HEK293 (cell line): ENCODE measurements at regions not wholly inside any gene's neighbourhood (a gene's known extent, or its start where the extent isn't known, plus 50 kb on each side); places are given as distances from the start of the nearest gene placed in this dataset.

Experiments used
- CTCF ChIA-PET: fragments of 350-600 bp; formaldehyde crosslinking; extraction: SDS; loops from one replicate; lab custom pipeline; 2021; ENCODE audit warnings: antibody characterized with exemption; lab: Yijun Ruan, JAX
- POLR2A ChIA-PET: fragments of 300-600 bp; formaldehyde crosslinking; extraction: SDS; loops from one replicate; lab custom pipeline; 2020; ENCODE audit warnings: antibody characterized with exemption, inconsistent platforms; lab: Yijun Ruan, JAX
- H3K27ac ChIP-seq: fragments of 200-500 bp; sonication (Bioruptor generic); 2 replicates; pipeline ENCODE4 v1.5.1; 2014; ENCODE audit warnings: low read depth, low read length, control low read depth, inconsistent platforms; ENCODE audit errors: extremely low read depth
- H3K36me3 ChIP-seq, 2 experiments: fragments of 200-500 bp in 1 of 2; sonication (Bioruptor generic) in 1 of 2; 1 replicate in 1 of 2; 2 replicates in 1 of 2; pipeline ENCODE4 v1.5.1; 2014 to 2017; ENCODE audit warnings: inconsistent platforms in 2 of 2, low read length in 2 of 2; ENCODE audit not compliant: control insufficient read depth in 2 of 2, insufficient read depth in 1 of 2
- H3K4me1 ChIP-seq: fragments of 200-500 bp; sonication (Bioruptor generic); 2 replicates; pipeline ENCODE4 v1.5.1; 2014; ENCODE audit warnings: mild to moderate bottlenecking, low read length, inconsistent platforms; ENCODE audit not compliant: control insufficient read depth, insufficient read depth
- H3K4me3 ChIP-seq: 2 replicates; pipeline ENCODE4 v1.5.1; 2011; ENCODE audit warnings: low read depth, mild to moderate bottlenecking, control low read depth, low read length, moderate library complexity
- H3K9me3 ChIP-seq: fragments of 200-500 bp; sonication (Bioruptor generic); 2 replicates; pipeline ENCODE4 v1.5.1; 2014; ENCODE audit warnings: low read depth, low read length, inconsistent platforms; ENCODE audit not compliant: control insufficient read depth, insufficient read depth
- OSR2 ChIP-seq: fragments of 450-650 bp; formaldehyde crosslinking; IDR thresholded peaks from 2 replicates; pipeline ENCODE4 v1.5.1; 2016; ENCODE audit warnings: missing biosample characterization, missing genetic modification characterization
- PRDM1 ChIP-seq: fragments of 450-650 bp; formaldehyde crosslinking; IDR thresholded peaks from 2 replicates; pipeline ENCODE4; 2016; ENCODE audit warnings: missing biosample characterization, missing genetic modification characterization
- TCF7L2 ChIP-seq: IDR thresholded peaks from 2 replicates; pipeline ENCODE4 v1.6.1; 2011; ENCODE audit warnings: low read depth, mild to moderate bottlenecking, inconsistent platforms, low read length, moderate library complexity, borderline replicate concordance
- ZBTB17 ChIP-seq: fragments of 450-650 bp; formaldehyde crosslinking; IDR thresholded peaks from 2 replicates; pipeline ENCODE4 v1.5.1; 2016; ENCODE audit warnings: missing biosample characterization, missing genetic modification characterization
- ZFP41 ChIP-seq: fragments of 450-650 bp; formaldehyde crosslinking; IDR thresholded peaks from 2 replicates; pipeline ENCODE4 v1.5.1; 2016; ENCODE audit warnings: missing biosample characterization, missing genetic modification characterization, borderline replicate concordance
- ZFP69B ChIP-seq: fragments of 450-650 bp; formaldehyde crosslinking; IDR thresholded peaks from 2 replicates; pipeline ENCODE4 v1.5.1; 2016; ENCODE audit warnings: missing biosample characterization, missing genetic modification characterization
- ZNF416 ChIP-seq: fragments of 450-650 bp; formaldehyde crosslinking; IDR thresholded peaks from 2 replicates; pipeline ENCODE4 v1.5.1; 2016; ENCODE audit warnings: missing biosample characterization, missing genetic modification characterization
- ZNF549 ChIP-seq: fragments of 450-650 bp; IDR thresholded peaks from 2 replicates; pipeline ENCODE4 v1.5.1; 2018; ENCODE audit warnings: missing biosample characterization, missing genetic modification characterization, mild to moderate bottlenecking, inconsistent platforms, moderate library complexity
- ZNF555 ChIP-seq: fragments of 450-650 bp; formaldehyde crosslinking; conservative IDR thresholded peaks from 2 replicates; pipeline ENCODE4 v1.5.1; 2017; ENCODE audit warnings: missing biosample characterization, mild to moderate bottlenecking, missing genetic modification characterization, inconsistent platforms
- ZNF558 ChIP-seq: fragments of 450-650 bp; formaldehyde crosslinking; IDR thresholded peaks from 2 replicates; pipeline ENCODE4 v1.5.1; 2016; ENCODE audit warnings: missing biosample characterization, missing genetic modification characterization
- TF ChIP-seq, protein P1 (sequence below): fragments of 450-650 bp; formaldehyde crosslinking; IDR thresholded peaks from 2 replicates; pipeline ENCODE4 v1.5.0; 2017; ENCODE audit warnings: missing biosample characterization, missing genetic modification characterization, borderline replicate concordance
- TF ChIP-seq, protein P2 (sequence below): fragments of 450-650 bp; formaldehyde crosslinking; IDR thresholded peaks from 2 replicates; pipeline ENCODE4 v1.5.1; 2016; ENCODE audit warnings: missing biosample characterization, missing genetic modification characterization
- TF ChIP-seq, protein P3 (sequence below): fragments of 450-650 bp; IDR thresholded peaks from 2 replicates; pipeline ENCODE4 v1.5.1; 2018; ENCODE audit warnings: missing biosample characterization, mild to moderate bottlenecking, missing genetic modification characterization
- TF ChIP-seq, protein P4 (sequence below): fragments of 450-650 bp; formaldehyde crosslinking; IDR thresholded peaks from 2 replicates; pipeline ENCODE4 v1.5.1; 2016; ENCODE audit warnings: missing biosample characterization, missing genetic modification characterization
- TF ChIP-seq, protein P5 (sequence below): fragments of 450-650 bp; formaldehyde crosslinking; IDR thresholded peaks from 2 replicates; pipeline ENCODE4 v1.5.1; 2016; ENCODE audit warnings: missing biosample characterization, missing genetic modification characterization

DNA sequence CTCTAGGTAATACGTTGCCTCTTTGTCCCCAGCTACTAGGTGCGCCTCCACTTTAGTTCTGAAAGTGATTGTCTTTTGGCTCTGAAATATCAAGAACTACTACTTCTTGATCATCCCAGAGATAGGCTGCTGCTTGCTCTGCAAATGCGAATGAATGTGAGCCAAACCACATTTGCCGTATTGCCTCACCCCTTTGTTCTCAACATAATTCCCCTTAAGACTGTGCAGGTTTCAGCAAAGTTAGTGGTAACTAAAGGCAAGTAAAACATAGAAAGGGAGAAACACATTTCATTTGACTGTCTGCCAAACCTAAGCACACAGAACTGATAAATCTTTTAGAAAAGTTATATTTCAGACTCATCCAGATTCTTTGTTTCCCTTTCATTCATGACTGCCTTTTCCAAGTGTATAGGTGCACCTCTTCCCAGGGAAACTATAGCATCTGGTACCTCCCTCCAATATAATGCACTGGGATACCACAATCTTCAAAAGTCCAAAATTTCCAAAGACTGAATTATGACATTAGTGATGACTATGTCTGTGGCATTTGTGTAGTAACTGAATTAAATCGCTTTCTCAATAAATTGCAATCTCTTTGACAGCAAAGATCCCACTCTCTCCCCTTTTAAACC is 720.6 kb upstream of the CBLB start (continued):
- TF ChIP-seq, protein P1, sequence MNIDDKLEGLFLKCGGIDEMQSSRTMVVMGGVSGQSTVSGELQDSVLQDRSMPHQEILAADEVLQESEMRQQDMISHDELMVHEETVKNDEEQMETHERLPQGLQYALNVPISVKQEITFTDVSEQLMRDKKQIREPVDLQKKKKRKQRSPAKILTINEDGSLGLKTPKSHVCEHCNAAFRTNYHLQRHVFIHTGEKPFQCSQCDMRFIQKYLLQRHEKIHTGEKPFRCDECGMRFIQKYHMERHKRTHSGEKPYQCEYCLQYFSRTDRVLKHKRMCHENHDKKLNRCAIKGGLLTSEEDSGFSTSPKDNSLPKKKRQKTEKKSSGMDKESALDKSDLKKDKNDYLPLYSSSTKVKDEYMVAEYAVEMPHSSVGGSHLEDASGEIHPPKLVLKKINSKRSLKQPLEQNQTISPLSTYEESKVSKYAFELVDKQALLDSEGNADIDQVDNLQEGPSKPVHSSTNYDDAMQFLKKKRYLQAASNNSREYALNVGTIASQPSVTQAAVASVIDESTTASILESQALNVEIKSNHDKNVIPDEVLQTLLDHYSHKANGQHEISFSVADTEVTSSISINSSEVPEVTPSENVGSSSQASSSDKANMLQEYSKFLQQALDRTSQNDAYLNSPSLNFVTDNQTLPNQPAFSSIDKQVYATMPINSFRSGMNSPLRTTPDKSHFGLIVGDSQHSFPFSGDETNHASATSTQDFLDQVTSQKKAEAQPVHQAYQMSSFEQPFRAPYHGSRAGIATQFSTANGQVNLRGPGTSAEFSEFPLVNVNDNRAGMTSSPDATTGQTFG (tag by site-specific recombination), result no peak

DNA sequence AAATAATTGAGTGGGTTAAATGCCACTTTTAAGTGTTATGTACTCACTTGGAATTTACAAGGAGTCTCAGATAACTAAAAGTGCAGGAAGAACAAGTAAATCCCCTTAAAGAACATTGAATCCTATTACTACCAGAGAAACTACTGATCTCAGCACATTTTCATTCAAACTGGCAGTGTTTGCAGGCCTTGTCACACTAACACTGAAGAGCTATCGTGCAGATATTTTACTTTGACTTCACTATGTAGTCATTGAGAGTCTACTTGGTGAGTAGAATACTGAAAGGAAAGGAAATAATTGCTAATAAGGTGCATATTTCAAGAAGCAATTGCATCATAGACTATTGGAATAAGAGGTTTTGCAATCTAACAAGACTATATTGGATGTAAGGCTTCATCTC is 721.4 kb upstream of the CBLB start:
- no peak for TF ChIP-seq ZNF555 (tag by site-specific recombination)
- TF ChIP-seq, protein P2, sequence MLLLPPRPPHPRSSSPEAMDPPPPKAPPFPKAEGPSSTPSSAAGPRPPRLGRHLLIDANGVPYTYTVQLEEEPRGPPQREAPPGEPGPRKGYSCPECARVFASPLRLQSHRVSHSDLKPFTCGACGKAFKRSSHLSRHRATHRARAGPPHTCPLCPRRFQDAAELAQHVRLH (tag by site-specific recombination), result no peak
- TF ChIP-seq, protein P3, sequence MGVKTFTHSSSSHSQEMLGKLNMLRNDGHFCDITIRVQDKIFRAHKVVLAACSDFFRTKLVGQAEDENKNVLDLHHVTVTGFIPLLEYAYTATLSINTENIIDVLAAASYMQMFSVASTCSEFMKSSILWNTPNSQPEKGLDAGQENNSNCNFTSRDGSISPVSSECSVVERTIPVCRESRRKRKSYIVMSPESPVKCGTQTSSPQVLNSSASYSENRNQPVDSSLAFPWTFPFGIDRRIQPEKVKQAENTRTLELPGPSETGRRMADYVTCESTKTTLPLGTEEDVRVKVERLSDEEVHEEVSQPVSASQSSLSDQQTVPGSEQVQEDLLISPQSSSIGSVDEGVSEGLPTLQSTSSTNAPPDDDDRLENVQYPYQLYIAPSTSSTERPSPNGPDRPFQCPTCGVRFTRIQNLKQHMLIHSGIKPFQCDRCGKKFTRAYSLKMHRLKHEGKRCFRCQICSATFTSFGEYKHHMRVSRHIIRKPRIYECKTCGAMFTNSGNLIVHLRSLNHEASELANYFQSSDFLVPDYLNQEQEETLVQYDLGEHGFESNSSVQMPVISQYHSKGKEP (tag by site-specific recombination), result no peak
- TF ChIP-seq ZNF549, result no peak
- TF ChIP-seq TCF7L2, result no peak
- TF ChIP-seq ZFP69B (tag by site-specific recombination), result no peak
- no peak for TF ChIP-seq OSR2 (tag by site-specific recombination)
- TF ChIP-seq ZNF416, result no peak
- TF ChIP-seq ZNF558 (tag by site-specific recombination), result no peak
- no peak for TF ChIP-seq PRDM1 (tag by site-specific recombination)
- no peak for TF ChIP-seq ZBTB17 (tag by site-specific recombination)
- TF ChIP-seq, protein P4, sequence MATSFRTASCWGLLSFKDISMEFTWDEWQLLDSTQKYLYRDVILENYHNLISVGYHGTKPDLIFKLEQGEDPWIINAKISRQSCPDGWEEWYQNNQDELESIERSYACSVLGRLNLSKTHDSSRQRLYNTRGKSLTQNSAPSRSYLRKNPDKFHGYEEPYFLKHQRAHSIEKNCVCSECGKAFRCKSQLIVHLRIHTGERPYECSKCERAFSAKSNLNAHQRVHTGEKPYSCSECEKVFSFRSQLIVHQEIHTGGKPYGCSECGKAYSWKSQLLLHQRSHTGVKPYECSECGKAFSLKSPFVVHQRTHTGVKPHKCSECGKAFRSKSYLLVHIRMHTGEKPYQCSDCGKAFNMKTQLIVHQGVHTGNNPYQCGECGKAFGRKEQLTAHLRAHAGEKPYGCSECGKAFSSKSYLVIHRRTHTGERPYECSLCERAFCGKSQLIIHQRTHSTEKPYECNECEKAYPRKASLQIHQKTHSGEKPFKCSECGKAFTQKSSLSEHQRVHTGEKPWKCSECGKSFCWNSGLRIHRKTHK (tag by site-specific recombination), result no peak
- TF ChIP-seq ZFP41, result no peak
- Histone ChIP-seq H3K4me3 (no peak overlapping the region), H3K9me3 (no peaks in the 10 kb centered on the region), H3K36me3 (no peaks in the 10 kb centered on the region), H3K4me1 (no peaks in the 10 kb centered on the region), H3K27ac (no peak overlapping the region)
- POLR2A ChIA-PET, result no interaction called here
- CTCF ChIA-PET, result no interaction called here

DNA sequence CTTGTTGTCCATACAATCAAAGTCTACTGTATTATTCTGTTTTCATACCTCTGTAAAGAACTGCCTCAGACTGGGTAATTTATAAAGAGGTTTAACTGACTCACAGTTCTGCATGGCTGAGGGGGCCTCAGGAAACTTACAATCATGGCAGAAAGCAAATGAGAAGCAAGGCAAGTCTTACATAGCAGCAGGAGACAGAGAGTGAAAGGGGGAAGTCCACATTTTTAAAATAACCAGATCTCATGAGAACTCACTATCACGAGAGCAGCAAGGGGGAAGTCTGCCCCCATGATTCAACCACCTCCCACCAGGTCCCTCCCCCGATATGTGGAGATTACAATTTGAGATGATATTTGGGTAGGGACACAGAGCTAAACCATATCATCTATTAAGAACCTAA is 724.6 kb upstream of the CBLB start:
- H3K9me3 ChIP-seq, result no peaks in the 10 kb centered on the region
- CTCF ChIA-PET, result interaction anchor here (0.6 kb wide), 1 partner anchor 836 kb away, joined by 4 read pairs; no protein-coding TSS in a partner anchor
- H3K4me1 ChIP-seq, result no peaks in the 10 kb centered on the region
- H3K27ac ChIP-seq, result no peak overlapping the region
- H3K36me3 ChIP-seq, result no peaks in the 10 kb centered on the region
- TF ChIP-seq, protein P5, sequence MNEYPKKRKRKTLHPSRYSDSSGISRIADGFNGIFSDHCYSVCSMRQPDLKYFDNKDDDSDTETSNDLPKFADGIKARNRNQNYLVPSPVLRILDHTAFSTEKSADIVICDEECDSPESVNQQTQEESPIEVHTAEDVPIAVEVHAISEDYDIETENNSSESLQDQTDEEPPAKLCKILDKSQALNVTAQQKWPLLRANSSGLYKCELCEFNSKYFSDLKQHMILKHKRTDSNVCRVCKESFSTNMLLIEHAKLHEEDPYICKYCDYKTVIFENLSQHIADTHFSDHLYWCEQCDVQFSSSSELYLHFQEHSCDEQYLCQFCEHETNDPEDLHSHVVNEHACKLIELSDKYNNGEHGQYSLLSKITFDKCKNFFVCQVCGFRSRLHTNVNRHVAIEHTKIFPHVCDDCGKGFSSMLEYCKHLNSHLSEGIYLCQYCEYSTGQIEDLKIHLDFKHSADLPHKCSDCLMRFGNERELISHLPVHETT (tag by site-specific recombination), result no peak
- no peak overlapping the region for H3K4me3 ChIP-seq
- POLR2A ChIA-PET, result no interaction called here
